GM19328 (cell line): ENCODE measurements at regions not wholly inside any gene's neighbourhood (a gene's known extent, or its start where the extent isn't known, plus 50 kb on each side); places are given as distances from the start of the nearest gene placed in this dataset.
"Not testable (repeated sequence)": the region's sequence is repeated elsewhere in the genome, so short reads cannot be mapped to it uniquely, and the experiment has no call there.

Experiments
- ATAC-seq: cut with Tn5 transposase; IDR thresholded peaks from one replicate; pipeline ENCODE4 v1.9.1; 2021; ENCODE audit warnings: mild to moderate bottlenecking, moderate library complexity; ENCODE audit not compliant: unreplicated experiment

DNA sequence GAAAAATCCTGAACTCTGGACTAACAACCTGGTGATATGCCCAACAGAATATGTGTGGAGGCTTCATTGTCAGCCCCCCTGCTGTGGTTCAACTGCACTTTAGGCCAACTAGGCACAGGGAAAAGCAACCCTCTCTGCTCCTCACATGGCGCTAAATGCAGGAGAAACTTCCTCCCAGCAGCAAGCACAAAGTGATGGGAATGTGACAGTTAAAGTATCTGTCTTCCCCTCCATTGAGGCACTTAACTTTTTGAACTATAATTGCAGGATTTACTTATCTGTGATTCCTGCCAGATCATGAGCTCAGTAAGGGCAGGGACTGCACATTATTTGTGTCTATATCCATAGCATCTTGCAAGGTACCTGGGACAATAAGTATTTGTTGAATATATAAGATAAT is 981.2 kb upstream of the KLHL29 start:
- ATAC-seq: no peak

DNA sequence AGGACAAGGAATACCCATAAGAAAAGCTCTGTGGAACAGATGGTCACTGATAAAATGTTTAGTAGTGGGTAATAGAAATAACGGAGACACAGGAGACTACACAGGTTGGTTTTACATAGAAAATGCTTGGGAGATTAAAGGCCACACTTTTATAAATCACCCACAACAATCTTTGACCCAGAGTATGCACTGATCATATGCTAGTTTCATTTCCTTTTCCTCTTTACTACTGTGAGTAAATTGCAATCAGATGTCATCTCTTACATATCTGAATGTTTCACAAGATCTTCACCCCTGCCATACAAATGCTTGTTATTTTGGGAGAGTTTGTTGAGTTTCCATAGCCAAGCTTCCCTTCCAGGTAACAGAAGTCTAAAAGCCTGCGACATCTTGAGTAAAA is 978.4 kb upstream of the KLHL29 start:
- no peak for ATAC-seq

DNA sequence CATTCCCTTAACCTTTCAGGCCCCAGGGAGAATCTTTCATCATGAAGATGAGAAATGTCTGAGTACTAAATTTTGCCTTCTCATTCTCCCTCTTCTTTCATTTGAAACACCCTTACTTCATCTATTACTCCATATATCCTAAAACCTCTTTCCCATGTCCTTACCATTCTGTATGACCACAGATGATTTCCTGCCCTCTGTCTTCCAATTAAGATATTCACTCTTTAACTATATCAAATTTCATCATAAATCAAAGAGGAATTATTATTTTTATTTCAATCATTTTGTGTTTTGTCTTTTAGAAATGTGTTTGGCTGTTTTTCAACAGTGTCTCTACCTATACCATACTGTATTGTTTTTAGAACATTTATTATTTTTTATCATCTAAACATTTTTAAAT is 964.9 kb upstream of the KLHL29 start:
- no peak for ATAC-seq

DNA sequence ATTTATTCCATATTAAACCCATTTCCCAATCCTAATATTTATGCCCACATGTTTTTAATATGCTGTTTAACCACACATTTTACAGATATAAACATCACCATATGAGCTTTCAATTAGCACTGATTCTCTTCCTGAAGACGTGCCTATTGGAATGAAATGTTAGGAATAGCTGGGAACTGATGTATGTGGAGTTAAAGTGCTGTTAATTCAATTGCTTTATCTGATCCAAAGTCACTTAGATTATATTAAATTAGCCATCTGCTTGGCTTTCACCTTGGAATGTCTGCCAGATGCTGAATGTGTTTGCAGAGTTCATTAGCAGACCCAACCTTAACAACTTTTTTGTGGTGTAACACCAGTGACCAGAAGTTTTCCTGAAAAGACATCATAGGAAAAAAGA is 942.9 kb upstream of the KLHL29 start:
- no peak for ATAC-seq

DNA sequence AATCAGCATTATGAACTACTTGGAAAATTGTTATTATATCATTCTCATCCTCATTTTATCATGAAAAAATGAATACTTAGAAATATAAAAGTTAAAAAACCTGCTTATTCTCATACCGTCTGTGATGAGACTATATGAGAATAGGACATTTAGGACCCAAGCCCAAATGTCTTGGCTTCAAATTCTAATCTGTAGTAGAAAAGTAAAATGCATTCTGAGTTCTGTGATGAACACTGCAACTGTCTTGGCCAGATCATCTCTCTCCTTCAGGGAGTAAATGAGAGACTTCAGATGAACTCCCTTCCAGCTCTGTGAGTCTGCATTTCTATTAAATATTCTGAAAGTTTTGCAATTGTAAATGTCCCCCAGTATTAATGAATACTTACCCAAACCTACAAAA is 940.7 kb upstream of the KLHL29 start:
- ATAC-seq: no peak

DNA sequence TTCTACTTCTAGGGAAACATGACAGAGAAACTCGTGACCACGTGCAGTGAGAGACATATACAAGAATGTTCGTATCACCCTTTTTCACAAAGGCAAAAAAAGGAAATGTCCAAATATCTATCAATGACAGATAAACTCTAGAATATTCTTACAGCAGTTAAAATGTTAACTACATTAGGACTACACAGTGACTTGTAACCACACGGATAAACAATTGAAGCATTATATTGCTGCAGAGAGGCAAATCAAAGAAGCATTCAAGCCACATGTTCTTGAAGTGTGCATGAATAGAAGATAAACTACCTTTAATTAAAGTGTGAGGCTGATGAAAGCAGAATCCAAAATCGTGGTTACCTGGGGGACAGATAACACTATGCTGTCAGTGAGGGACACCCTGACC is 935.3 kb upstream of the KLHL29 start:
- no peak for ATAC-seq

DNA sequence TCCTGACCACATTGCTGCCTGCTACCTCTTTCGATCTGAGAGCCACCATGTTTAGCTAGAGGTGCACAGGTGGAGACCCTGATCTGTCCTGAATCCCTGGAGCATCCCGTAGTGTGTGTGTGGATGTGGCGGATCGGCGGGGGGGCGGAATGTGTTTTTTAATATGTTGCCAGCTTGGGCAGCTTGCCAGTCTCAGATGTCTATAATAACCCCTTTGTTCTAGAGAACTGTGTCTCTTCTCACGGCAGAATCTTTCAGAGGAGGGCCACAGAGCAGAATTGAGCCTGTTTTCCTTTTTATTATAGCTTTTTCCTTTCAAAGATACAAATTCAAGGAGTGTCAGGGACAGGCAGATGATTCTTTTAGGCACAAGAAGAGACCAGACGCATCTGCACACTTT is 934.1 kb upstream of the KLHL29 start:
- ATAC-seq: no peak

DNA sequence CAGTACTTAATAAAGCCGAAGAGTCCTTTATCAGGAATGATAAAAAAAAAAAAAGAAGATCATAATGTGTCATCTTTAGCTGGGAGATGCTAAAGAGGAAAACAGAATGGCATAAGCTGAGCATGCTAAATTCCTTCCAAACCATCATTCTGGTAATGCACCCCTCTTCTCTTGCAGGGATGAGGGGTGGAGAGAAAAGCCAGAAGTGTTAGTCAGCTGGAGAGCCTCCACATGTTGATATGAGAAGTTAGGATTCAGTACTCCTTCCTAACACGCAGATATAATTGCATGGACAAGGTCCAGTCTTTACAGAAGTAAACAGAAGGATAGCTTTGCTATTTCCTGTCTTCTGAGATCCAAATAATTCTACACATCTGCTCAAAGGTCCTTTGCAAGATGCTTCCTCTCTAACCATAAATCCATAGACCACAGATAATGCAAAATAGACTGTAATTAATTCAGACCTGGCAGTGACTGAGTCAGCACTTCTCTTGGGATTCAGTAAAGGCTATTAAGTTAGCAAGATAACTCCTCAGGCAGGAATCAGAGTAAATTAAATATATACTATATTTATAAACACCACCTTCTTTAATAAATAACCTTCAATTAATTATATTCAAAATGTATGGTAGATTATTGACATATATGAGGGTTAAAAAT is 930.0 kb upstream of the KLHL29 start:
- no peak for ATAC-seq

DNA sequence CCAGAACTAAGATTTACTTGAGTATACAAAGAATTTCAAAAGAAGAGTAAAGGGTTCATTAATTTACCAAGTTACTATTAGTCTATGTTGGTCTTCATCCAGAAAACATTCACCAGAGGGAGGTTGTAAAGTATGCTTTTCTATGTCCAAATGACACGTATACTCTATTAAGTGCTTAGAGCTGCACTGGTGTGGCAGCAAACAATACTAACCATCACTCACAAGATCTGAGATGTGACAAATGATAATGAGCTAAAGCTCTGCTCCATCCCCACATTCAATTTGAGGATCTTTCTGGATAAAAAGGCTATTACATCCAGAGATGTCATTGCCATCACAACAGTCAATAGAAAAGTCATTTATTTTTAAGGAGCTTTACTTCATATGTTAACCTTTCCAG is 926.5 kb upstream of the KLHL29 start:
- ATAC-seq: no peak

DNA sequence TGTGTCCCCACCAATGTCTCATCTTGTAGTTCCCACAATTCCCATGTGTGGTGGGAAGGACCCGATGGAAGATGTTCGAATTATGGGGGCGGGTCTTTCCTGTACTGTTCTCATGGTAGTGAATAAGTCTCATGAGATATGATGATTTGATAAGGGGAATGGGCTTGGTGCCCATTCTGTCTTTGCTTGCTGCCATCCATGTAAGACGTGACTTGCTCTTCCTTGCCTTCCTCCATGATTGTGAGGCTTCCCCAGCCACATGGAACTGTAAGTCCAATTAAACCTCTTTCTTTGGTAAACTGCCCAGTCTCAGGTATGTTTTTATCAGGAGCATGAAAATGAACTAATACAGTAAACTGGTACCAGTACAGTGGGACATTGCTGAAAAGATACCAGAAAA is 909.9 kb upstream of the KLHL29 start:
- not testable (repeated sequence) for ATAC-seq

DNA sequence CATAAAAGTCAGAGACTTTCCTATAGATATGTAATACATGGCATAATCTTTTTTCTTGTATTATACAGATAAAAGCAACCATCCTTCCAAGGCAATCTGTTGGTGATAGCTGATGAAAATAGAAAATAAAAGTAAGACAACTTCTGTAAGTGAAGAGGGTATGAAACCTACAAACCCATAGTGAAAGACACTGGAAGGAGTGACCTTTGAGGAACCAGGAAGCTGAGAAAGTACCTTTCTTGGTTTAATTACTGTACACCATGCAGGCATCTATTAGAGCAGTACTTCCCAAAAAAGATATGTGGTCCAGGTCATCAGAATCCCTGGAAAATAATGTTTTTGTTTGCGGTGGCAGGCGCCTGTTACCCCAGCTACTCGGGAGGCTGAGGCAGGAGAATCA is 906.6 kb upstream of the KLHL29 start:
- ATAC-seq: no peak

DNA sequence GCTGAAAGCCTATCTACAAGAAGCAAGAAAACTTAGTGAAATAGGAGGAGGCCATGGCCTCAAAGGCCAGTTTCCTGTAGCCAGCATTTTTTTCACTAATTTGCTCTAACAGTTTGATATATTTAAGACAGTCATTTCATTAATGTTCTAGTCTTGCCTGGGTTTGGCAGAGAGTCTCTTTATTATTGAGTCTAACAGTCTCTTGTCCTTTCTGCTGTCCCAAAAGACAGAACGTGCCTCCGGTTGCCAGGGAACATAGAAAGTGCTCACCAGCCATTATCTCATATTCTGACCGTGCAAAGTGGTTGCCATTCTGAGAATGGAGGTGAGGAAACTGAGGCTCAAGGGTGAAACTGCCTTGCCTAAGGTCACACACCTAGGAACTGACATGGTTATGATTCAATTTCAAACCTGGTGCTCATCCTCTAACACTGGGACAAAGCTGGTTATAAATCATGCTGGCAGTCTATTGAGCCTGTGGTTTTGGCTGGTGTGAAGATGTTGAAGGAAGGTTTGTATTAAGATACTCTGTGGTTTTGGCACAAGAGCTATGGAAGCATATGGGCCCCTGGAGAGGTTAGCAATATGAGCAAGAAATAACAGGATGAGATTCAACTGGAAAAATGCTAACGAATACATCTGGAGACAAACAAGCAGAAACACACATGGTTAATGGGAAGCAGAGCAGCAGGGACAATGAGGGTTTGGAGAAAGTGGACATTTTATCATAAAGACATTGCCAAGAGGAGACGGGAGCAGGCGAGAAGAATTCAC is 903.3 kb upstream of the KLHL29 start:
- ATAC-seq: no peak

DNA sequence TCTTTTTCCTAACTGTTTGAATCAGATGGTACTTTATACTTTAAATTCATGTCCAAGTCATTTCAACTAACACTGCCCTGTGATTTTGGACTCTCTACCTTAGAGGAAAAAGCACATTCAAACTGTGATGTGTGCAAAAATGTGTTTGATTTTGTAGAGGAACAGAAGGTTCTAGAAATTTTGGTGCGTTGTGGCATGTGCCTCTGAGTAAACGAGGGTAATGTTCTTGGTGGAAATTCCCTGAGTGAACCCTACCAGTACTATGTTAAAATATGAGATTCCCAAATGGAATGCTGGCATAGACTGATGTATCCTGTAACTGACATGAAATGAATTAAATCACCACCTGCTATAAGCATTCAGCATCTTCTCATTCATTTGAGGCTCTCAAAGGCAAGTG is 901.9 kb upstream of the KLHL29 start:
- ATAC-seq: no peak

DNA sequence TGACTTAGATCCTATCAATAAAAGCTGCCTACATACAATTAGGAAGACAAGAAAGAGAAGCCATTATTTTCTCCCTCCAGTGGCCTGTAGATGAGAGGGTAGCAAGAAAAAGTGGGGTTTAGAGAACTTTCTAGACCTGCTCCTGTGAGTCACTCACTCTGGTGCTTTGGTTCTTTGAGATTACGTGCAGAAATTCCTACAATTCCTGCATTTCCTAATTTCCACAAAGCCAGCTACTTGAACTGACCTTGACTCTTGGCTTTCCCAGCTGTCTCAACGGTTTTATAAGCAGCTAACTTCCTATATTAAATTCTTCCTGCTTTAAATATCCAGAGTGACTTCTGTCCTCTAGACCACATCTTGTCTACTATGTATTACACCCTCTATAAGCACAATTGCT is 899.5 kb upstream of the KLHL29 start:
- no peak for ATAC-seq

DNA sequence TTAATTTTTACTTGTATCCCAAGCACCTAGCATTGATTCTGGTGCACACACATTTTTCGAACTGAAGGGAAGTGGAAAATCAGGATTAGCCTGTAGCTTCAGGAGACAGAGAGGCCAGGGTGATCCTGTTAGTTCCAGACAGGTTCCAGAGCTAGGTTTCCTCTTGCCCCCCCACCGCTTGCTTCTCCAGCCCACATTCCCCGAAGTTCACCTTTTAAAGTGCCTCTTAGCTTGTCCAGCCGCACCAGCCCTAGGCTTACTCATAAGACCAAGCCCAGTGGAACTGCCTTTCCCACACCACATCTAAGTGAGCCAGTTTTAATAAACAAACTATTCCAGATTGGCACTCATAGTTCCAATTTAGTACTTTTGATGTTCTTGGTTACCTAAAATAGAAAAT is 898.6 kb upstream of the KLHL29 start:
- ATAC-seq: no peak

DNA sequence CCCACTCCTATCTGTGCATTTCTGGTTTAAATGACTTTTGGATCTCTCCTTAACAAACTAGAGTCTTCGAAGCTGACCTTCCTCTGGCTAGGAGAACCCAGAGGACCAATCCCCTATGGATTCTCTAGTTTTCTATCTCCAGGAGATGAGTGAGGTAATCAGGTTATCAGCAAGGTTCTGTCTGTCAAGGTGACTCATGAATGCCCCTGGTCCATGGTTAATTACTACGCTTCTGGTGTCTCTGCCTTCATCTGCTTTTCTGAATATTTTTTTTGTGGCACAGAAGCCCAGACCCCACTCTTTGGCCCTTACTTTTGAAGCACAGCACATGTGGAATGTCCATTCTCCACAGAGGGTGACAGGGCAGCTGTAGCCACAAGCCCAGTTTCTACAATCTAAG is 897.9 kb upstream of the KLHL29 start:
- no peak for ATAC-seq

DNA sequence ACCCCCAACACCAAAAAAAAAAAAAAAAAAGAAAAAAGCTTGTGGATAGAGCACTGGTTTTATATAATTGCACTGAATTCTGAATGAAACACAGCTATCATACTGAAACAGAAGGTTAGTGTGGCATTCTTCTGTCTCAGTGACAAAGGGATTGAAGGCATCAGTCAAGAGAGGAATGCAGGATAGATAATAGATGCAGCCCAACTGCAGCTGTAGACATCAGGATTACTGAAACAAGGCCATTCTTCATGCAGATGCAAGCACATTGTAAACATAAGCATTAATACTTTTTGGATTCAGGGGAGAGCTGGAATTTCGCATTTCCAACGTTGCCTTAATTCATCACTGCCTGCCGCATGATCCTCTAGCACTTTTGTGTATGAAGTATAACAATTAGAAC is 897.4 kb upstream of the KLHL29 start:
- ATAC-seq: no peak

DNA sequence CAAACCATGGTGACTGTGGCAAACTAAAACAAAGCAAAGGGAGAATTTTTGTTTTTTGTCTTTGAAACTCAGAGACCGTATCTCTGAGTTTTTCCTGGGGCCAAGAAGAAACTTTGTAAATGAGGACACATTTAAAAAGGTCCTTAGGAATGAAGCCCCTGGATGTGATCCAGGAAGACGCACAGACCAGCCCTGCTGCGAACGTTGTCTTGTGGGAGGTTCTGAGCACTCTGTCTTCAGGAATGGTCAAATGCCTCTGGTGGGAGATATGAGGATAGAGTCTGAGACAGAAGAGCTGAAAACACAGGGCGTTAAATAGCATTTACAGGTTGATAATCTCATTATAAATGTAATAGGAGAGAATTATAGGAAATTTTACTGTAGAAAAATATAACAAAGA is 893.5 kb upstream of the KLHL29 start:
- no peak for ATAC-seq

DNA sequence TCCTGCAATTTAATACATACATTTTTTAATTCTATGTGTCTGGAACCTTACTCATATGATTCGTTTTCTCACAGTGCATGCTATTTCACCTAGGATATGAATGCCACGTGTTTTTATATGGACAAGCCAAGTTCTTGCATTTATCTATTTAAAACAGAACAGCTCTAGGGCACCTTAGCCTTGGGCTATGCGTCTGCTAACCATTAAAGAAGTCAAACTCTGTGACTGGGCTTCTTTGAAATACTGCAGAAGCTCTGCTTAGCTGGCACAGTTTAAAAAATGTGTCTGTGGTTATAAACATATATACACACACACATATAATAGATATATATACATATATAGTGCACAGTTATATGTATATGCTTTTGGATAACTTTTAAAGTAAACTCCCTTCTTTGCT is 890.8 kb upstream of the KLHL29 start:
- ATAC-seq: no peak

DNA sequence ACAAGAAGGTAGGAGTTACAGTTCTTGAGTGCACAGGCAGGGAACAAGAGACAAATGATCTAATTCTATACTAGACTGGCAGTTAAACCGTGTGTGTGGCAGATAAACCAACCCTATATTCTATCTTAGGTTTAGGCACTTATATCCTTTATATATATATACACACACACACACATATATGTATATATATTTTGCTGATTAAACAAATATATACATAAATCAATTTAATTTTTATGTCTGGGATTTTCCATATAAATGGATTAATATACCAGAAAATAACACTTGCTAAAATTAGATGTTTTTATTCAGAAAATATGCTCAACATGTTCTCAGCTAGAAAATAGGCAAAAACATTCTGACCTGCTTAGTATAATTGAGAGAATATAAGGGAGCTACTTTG is 887.9 kb upstream of the KLHL29 start:
- ATAC-seq: no peak

DNA sequence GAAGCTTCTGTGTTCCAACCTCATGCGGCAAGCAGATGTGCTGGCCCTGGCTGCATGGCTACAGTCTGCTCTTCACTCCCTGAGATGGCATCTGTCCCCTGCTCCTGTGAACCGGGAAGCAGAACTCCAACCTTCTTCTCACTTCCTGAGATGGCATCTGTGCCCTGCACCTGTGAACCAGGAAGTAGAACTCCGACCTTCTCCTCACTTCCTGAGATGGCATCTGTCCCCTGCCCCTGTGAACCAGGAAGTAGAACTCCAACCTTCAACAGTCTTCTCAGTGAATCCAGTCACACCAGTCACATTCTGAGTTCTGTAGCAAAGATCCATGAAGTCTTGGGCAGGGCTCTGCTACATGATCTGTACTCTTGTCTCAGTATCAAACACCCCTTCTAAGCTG is 887.2 kb upstream of the KLHL29 start:
- no peak for ATAC-seq

DNA sequence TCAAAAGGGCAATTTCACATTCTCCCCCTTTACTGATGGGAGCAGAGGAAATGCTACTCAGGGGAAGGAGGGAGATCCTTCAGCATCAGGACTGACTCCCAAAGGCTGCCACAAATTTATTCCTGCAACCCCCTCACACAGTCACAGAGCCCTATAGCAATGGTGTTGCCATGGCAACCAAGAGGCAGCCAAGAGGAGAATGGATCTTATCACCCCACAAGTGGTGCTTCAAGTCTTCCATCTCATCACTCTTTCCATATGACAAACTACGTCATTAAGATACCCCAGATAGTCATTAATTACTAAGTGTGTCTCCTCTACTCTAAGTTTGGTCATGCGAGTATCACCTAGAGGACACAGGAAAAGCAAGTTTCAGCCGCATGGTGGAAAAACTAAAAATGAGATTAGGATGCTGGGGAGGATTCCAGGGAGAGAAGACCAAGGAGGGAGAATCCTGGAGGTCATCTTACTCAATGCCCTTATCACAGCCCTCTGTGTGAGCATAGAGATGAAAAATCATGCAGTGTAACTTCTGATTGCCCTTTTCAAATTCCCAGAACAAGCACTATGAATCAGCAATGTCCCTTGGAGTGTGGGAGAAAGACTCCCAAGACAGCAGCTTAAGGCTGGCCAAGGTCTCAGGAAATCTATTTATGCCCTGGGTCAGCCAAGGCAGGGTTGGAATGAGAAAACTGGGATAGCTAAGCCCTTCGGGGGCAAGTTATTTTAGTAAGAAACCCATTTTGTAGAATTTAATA is 885.7 kb upstream of the KLHL29 start:
- ATAC-seq: no peak
